HG02623 (cell line): ENCODE measurements at regions not wholly inside any gene's neighbourhood (a gene's known extent, or its start where the extent isn't known, plus 50 kb on each side); places are given as distances from the start of the nearest gene placed in this dataset.

Source experiments
- ATAC-seq: cut with Tn5 transposase; IDR thresholded peaks from one replicate; pipeline ENCODE4 v1.9.1; 2021; ENCODE audit warnings: moderate library complexity; ENCODE audit not compliant: unreplicated experiment

GRCh38 chr9:11457825-11458790, 845.3 kb upstream of the PTPRD start:
- ATAC-seq, result no peak

DNA sequence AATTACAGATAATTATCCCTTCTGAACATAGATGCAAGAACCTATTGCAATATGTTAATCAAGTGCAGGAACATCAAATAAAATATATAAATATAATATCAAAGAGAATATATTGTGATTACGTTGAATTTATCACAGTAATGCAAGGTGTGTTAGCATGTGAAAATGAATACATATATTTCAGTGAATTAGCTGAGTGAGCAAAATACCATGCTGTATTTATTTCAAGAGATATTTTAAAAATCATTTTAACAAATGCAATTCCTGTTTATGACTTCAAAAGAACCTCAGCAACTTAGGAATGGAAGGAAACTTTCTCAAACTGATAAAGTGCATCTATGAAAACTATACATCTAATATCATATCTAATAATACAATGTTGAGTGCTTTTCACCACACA, 856.9 kb upstream of the PTPRD start:
- no peak for ATAC-seq

DNA sequence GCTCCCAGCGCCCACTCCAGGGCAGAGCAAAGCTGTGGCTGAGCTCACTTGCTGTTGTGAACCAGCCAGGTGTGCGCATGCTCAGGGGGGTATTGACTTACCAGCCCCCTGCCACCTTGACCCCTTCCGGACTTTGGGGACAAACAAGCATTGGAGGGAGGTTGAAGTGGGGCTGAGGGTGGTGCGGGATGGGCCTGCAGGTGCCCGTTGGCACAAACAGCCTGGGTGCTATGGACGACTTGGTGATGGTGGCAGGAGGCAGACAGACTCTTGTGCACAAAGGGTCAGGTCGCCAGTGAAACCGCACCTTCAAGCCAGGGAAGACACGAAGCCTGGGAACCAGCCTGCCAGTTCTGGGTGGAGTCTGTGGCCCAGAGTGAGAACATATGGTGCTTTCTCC, 858.5 kb upstream of the PTPRD start:
- no peak for ATAC-seq

- no peak for ATAC-seq
Measured at GRCh38 chr9:11500780-11501179, 888.0 kb upstream of the PTPRD start.

GRCh38 chr9:11506980-11507379, 894.2 kb upstream of the PTPRD start:
- ATAC-seq, result no peak

DNA sequence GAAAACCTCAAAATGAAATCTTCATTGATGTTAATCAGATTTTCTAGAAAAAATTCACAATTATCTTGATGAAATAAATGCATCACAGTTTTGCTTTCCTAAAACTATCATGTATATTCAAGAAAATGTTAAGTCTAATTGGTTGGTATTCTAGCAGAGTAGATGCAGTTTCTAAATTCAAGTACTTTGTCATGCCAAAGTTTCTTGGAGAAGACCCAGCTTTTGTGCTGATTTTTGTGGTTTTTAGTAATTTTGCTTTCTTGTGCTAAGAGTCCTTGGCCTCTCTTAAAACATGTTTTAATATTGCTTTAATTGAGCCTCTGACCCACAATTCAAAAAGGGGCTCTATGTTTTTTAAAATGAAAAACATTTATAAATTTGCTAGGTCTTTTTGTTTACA, 924.8 kb upstream of the PTPRD start:
- ATAC-seq, result no peak

GRCh38 chr9:11542781-11543180, 930.0 kb upstream of the PTPRD start:
- no peak for ATAC-seq

- no peak for ATAC-seq
Measured at GRCh38 chr9:11546231-11546630, 933.4 kb upstream of the PTPRD start.

- ATAC-seq, result no peak
Measured at GRCh38 chr9:11549311-11549794, 936.6 kb upstream of the PTPRD start.

GRCh38 chr9:11551106-11551505, 938.3 kb upstream of the PTPRD start:
- no peak for ATAC-seq

- no peak for ATAC-seq
Measured at GRCh38 chr9:11558043-11558442, 945.2 kb upstream of the PTPRD start.

GRCh38 chr9:11559001-11559776, 946.4 kb upstream of the PTPRD start:
- no peak for ATAC-seq

DNA sequence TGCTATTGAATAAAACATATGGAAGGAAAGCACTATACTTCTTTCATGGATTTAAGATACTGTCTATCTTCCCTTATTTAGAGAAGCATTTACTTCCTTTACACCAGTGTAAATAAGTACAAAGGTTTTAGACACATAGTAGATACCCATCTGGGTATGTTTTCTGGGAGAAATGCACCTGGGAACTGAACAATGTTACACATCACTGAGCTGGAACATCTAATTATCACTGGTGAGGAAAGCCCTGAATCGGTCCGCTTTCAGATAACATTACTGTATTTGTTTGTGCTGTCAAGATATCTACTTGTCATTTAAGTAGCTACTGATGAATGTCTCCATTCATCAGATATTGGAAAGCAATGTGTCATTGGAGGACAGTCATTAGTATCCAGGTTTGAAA, 964.7 kb upstream of the PTPRD start:
- ATAC-seq, result no peak

- no peak for ATAC-seq
Measured at GRCh38 chr9:11595756-11596155, 983.0 kb upstream of the PTPRD start.

DNA sequence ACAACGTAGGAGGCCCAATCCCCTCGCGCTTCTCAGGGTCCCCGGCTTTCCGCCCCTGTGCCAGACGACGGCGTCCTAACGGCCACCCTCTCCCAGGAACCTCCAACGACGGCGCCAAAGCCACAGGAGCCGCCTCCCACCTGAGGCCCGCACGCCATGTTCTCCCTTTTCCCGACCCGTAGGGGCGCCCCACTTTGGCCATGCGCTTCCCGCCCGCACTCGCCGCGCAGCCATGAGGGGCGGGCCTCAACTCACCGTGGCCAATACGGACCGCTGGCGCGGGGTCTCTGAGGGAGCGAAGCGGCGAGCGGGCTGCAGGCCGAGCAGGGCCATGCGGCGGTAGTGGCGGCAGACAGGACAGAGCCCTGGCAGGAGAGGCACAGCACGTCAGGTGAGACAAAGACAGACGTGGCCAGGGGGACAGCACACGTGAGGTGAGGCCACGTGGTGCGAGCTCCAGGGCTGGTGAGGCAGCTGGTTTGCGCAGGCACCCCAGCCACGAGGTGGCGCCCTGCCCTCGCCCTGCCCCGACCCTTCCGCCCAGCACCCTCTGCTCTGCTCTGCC, 1005.5 kb upstream of the PTPRD start:
- no peak for ATAC-seq

- ATAC-seq, result no peak
Measured at GRCh38 chr9:11632691-11633090, 1019.9 kb upstream of the PTPRD start.

DNA sequence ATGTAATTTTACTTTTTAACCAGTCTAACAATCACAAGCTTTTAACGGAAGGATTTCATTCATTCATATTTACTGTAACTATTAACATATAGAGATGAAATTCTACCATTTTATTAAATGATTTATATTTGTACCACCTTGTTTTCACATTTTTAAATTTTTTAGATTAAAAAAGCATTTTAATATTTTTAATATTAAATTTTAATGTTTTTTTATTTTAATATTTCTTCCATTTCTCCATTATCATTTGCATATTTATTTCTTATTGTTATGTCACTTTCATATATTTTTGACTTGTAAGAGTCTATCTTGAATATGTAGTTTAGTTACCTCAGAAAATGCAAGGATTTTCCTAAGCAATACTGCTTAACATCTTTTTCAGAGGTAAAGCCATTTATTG, 1034.0 kb upstream of the PTPRD start:
- no peak for ATAC-seq

- no peak for ATAC-seq
Measured at GRCh38 chr9:11653867-11654266, 1039.3 kb upstream of the TYRP1 start.

DNA sequence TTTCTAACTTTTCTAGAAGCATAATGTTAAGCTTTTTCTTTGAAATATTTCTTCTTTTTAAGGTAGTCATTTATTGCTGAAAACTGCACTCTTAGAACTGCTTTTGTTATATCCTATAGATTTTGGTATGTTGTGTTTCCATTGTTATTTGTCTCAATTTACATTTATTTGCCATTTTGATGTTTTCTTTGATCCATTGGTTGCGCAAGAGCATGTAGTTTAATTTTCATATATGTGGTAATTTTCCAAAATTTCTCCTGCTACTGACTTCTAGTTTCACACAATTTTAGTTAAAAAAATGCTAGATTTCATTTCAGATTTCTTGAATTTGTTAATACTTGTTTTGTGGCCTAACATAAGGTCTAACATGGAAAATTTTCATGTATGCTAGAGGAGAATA, 1029.3 kb upstream of the TYRP1 start:
- no peak for ATAC-seq

DNA sequence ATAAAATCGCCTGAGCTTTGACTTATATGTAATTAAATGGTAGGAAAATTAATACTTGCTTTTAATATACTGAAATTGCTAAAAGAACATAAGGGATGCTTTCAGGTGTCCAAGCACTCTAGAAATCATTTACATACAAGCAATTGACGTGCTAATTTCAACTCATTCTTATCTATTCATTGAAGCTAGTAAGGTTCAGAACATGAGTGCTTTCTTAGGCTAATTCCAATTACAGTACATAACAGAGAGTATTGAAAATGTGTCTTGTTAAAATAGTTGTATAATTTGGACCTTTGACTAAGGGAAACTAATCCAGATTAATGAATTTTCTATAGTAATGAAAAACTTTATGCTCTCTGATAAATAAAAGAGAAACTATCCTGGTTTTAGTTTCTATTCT, 1016.4 kb upstream of the TYRP1 start:
- no peak for ATAC-seq

- ATAC-seq, result no peak
Measured at GRCh38 chr9:11686733-11687132, 1006.5 kb upstream of the TYRP1 start.

- ATAC-seq, result no peak
Measured at GRCh38 chr9:11697126-11697525, 996.1 kb upstream of the TYRP1 start.
